ACHN (cell line): ENCODE measurements at regions not wholly inside any gene's neighbourhood (a gene's known extent, or its start where the extent isn't known, plus 50 kb on each side); places are given as distances from the start of the nearest gene placed in this dataset.
A peak's percentile ranks its signal among the peaks of the same experiment; 100 is the strongest.
"Not testable (repeated sequence)": the region's sequence is repeated elsewhere in the genome, so short reads cannot be mapped to it uniquely, and the experiment has no call there.

Source experiments
- DNase-seq: peaks from one replicate; pipeline ENCODE4 v3.0.0-alpha.2; 2015
- in situ Hi-C: cut with HindIII; loops from 2 replicates; pipeline ENCODE4 v1.10.0; 2017; ENCODE audit warnings: low sequenced_read_pairs, low pct_ligation_motif_present, low pct_unique_long_range_greater_than_20kb

DNA sequence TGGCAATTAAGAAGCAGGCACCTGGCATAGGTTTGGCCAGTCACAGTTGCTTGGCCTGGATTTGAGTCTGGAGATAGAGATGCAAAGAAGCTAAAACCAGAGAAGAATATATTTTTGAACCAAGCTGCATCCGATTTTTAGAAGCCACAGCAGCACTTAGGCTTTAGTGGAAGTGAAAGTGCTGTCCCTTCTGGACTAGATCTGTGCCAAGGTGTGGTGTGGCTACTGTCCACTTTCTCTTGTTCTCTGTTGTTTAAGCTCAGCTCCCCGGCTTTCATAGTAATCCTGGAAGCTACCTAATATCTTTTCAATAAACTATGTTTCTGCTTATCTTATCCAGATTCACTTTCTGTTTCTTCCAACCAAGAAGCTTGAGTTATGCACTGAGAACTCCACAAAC is 183.4 kb upstream of the THRB start:
- in situ Hi-C loops = no loop called here
- DNase-seq = no peak

DNA sequence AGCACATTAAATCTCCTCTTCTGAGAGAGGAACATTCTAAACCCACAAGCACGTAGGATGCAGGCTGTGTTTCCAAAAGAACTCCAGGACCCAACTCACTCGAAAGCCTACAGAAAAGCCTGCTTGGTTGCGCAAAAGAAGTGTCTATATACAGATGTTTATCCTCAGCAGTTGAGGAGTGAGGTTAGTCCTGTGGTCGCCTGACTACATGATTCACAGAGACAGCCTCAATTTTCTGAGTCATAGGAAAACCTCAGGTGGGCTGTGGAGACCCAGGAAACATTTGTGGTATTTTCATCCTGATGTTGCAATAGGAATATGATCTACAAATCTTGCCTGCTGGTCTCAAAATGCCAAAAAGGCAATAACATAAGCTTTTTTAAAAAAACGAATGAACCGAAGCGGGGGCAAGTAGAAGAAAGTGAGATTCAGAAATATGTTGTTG is 183.8 kb upstream of the THRB start:
- peak; percentile 43 for DNase-seq
- in situ Hi-C loops = no loop called here

DNA sequence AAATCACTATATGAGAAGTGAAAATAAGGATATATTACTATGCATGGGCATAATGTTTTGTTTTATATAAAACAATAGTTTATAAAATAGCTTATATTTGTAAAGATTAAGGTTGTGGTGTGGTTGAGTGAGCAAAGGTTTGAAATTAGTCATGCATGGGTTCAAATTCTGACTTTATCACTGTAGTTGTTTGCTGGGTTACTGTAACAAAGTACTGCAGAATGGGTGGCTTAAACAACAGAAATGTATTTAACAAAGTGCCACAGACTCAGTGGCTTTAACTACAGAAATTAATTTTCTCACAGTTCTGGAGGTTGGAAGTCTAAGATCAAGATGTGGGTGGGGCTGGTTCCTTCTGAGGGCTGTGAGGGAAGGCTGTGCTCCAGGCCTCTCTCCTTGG is 184.8 kb upstream of the THRB start:
- no peak for DNase-seq
- in situ Hi-C loops = no loop called here

DNA sequence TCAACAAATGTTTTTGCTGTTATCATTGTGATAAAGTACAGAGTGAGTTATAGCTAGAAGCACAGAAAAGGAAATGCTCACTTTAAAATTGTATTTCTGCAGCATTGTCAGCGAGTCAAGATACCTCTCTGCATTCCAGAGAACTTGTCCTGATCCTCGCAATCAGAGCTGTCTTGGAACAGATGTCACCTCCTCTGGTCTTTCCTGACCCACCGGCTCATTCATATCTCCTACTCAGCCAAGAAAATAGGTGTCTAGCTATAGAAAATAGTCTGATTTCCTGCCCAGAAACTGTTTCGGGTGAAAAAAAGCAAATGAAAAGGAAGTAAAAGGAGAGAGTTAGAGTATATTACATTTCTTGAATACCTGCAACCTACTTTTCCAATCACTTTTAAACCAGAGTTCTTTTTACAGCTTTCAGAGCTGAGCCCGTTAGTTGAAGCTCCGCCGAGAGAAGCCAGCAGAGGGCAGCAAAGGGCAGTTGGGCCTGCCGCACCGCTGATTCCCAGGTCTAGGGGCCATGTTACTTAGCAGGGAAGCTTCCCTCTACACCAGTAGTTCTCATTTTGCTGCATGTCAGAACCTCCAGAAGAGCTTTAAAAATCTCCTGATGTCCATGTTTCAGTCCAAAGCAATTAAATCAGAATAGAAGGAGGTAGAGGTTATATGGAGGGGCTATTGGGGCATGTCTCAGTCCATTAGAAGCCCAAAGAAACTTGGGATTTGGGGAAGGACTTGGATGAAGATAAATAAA is 185.7 kb upstream of the THRB start:
- in situ Hi-C loops = no loop called here
- DNase-seq = peak; percentile 55

DNA sequence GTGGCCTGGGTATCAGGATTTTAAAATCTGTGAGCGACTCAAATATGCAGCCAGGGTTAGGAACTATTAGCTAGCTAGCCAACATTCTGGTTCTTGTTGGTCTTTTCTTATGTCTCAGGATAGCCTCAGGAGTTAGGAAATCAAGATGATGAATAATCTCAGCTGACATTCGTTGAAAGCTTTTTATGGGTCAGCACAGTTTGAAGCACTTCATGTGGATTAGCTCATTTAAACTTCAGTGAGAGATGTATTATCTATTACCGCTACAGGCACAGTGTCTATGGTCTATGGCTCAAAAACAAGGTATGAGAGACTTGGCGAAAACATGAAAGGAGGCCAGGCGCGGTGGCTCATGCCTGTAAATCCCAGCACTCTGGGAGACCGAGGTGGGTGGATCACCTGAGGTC is 187.5 kb upstream of the THRB start:
- in situ Hi-C loops = no loop called here
- DNase-seq = no peak

DNA sequence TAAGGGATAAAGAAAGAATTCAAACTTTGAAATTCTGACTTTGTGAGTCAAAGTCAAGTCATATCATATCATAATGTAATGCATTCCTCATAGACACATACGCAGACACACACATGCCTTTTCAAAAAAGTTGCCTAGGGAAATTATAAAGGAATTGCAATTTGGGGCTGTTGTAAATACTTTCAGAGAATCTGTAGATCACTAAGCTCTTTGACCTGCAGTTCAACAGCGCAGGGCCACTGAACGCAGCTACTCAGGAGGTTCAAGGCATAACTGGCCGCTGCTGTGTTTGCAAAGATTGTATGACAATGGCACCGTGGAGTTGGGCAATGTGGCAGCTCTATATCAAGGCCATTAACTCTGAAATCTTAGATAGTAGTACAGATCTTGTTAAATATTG is 188.4 kb upstream of the THRB start:
- DNase-seq = no peak
- in situ Hi-C loops = no loop called here

DNA sequence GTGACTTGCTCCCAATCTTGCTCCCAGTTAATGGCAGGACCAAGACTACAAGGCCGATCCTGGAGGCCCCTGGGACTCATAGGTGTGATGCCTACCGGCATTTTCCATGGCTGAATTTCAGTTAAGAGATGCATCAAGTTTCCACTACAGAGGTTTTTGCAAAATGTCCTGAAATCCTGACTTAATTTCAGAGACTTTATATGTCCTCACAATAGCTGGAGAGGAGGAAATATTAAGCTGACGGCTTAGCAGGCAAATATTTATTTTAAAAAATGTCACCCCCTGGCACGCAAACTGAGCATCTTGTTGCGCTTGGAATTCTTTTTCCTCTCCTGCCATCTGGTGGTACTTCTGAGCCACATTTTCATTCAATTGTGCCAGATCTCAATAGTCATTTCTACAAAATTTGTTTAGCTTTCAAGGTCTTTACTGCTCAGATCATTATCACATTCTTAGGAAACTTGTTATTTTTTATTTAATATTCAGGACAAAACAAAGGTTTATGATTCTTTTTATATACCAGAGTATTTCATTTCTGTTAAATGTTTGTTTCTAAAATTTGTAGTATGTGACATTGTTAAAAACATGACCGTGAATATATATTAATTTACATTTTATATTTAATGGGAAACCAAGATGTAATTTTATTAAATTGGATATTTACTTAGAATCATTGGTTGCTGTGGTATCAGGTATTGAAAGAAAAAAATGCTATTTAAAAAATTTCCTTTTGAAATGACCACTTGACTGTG is 189.2 kb upstream of the THRB start:
- DNase-seq = peak; percentile 44
- in situ Hi-C loops = no loop called here

DNA sequence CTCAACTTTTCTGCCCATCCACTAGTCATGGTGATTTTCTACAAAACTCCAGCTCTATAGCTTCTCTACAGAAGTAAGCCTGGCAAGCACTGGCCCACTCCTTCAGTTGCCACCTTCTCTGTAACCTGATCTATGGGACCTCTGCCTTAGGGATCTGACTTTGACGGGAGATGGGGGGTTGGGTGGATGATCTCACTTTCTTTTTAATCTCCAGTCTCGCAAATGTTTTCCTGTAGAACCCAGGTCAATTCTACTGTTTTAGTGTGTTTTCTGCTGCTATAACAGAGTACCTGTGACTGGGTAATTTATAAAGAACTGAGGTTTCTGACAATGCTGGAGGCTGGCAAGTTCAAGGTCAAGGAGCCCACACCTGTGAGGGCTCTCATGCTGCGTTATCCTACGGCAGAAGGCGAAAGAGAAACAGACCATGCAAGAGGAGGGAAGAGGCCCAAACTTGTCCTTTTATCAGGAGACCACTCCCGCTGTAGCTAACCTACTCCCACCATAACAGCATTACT is 189.9 kb upstream of the THRB start:
- DNase-seq = no peak
- in situ Hi-C loops = no loop called here

DNA sequence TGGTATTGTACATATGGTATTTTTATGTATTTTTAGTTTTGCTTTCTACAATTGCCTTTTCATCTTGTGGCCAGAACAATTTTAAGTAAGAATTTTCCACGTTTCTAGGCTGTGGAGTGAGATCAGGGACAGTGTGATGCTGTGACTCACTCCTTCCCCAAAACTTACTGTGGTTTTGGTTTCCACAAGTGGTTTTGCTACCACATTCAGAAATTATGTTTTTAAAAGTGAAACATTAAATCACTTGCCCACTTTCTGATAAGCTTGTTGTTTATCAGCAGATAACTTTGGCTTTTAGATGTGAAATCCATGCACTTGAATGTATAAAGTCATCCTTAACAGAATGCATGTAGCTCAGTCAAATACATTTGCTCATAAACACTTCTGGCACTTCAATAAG is 192.2 kb upstream of the THRB start:
- peak; percentile 7 for DNase-seq
- in situ Hi-C loops = no loop called here

DNA sequence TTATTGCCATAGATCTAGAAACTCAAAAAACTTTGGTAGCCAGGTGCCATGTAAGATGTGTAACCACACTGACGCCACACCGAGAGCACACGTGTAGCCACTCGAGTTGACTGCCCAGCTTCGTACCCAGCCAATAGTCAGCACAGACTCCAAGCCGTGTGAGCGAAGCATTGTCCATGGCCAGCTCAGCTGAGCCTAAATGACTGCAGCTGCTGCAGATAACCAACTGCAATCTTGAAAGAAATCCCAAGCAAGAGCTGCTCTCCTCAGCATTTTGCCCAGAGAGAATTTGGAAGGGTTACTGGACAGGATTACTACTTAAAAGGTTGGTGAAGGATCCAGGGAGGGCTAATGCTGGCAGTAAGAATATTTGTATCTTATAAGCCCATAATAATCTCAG is 193.0 kb upstream of the THRB start:
- no peak for DNase-seq
- in situ Hi-C loops = no loop called here

DNA sequence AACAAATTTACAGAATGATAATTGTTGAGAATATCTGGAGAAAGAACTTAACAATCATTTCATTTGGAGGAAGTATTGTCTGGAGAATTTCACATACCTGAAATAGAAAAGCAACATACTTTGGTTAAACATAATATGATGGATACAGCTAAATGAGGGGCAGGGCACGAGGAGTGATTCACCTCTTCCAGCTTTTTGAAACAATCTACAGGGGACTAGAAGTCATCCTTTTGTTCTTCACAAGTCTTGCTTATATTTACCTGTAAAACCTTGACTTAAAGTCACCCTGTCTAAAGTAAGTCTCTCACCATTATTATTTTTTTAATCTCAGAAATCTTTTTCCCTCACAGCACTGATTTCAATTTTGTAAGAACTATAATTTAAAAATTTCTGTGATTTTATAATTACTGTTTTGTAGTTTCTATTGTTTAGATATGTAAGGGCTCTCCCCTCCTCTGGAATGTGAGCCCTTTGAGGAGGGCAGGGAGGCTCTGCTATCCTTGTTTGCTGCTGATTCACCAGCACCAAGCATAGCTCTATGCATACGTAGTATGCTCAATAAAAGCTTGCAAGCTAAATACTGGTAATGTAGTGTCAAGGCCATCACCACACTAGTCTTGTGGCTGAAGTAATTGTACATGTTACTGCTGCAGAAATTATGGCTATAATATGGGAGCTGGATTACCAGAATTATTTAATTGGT is 193.9 kb upstream of the THRB start:
- DNase-seq = no peak
- in situ Hi-C loops = no loop called here

DNA sequence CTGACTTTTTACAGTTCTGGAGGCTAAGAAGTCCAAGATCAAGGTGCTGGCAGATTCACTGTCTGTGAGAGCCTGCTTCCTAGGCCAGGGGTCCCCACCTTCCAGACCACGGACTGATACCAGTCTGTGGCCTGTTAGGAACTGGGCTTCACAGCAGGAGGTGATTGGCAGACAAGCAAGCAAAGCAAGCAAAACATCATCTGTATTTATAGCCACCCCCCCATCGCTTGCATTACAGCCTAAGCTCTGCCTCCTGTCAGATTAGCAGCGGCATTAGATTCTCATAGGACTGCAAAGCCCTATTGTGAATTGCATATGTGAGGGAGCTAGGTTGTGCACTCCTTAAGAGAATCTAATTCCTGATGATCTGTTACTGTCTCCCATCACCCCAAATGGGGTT is 194.7 kb upstream of the THRB start:
- no peak for DNase-seq
- in situ Hi-C loops = no loop called here

DNA sequence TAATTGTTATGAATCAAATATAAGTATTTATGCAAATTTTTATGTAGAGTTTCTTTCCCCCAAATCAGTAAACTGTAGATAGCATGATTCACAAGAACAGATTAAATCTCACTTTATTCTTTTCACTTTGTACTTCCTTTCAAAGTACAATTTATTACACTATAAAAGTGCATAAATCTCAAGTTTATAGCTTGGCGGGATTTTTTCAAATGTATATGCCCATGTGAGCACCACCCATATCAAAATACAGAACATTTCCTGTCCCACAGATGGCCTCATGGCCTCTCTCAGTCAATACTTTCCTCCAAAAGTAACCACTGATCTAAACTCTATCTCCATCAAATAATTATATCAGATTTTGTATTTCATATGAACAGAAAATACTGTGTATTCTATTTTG is 196.1 kb upstream of the THRB start:
- in situ Hi-C loops = no loop called here
- DNase-seq = no peak

DNA sequence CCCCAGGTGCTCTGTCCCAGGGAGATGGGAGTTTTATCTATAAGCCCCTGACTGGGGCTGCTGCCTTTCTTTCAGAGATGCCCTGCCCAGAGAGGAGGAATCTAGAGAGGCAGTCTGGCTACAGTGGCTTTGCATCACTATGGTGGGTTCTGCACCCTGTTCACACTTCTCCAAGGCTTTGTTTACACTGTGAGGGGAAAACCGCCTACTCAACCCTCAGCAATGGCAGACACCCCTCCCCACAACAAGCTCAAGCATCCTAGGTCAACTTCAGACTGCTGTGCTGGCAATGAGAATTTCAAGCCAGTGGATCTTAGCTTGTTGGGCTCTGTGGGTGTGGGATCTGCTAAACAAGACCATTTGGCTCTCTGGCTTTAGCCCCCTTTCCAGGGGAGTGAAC is 204.4 kb upstream of the THRB start:
- DNase-seq, in situ Hi-C loops: not testable (repeated sequence)

DNA sequence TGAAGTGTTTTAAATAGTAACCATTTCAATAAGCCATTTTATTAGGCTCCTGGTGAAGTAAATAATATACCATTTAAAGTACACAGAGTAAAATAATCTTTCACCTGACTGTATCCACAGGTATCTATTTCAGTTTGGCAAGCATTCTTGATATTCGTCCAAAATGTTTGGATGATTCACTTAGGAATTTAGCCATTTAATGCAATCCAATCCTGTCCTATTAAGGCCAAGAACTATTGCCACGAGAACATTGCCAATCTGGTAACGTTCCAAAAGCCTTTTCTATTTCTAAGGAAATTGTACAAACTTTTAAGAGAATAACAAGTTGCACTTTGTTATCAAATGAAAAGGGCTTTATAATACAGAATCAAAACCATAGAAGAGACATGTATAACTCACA is 209.8 kb upstream of the THRB start:
- in situ Hi-C loops = no loop called here
- no peak for DNase-seq

DNA sequence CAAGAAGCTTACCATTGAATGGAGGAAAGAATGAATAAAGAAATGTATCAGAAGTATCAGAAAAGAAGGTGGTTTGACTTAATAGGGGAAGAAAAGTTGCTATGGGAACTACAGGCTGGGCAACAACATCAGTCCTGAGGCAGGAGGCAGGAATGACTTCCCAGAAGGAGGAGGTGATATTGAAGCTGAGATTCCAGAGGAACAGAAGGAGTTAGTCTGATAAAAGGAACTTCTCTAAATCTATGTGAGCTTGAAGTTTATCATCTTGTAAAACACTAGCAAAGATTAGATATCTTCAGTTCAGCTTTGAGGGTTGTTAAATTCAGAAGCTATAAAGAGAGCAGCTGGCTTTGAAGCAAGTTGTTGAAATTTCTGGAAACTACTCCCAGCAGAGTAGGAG is 213.3 kb upstream of the THRB start:
- in situ Hi-C loops = no loop called here
- DNase-seq = no peak

DNA sequence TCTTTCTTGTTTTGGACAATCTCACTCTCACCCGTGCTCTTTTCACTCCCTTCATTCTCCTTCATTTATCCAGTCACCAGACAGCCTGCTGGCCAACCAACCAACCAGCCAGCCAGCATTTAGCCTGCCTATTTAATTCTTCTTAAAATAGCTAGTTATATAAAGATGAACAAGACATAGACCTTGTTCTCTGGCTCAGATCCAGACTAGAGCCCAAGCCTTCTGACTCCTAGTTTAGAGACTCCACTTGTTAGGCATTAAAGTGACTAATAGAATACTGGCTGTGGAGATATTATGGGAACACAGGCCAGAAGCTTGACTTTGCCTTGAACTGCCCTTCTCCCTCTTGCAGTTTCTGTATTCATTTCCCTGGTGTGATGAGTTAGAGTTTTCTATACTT is 215.3 kb upstream of the THRB start:
- DNase-seq = no peak
- in situ Hi-C loops = no loop called here

DNA sequence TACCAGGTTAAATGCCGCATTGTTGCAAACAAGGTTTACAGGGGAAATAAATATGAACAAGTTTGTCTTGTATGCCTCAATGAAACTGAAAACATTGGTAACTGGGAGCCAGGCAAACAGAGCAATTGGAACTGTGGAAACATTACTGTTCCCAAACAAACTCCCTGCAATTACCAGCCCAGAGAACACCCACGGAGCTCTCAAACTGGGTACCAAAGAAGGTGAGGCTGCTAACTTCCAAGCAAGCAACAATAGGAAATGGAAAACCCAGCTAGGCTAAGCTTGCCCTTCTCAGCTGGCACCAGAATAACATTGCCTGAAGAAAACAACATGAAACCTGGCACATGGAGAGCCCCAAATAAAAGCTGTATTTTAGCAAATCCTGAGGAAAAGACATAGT is 218.9 kb upstream of the THRB start:
- DNase-seq = no peak
- in situ Hi-C loops = no loop called here

DNA sequence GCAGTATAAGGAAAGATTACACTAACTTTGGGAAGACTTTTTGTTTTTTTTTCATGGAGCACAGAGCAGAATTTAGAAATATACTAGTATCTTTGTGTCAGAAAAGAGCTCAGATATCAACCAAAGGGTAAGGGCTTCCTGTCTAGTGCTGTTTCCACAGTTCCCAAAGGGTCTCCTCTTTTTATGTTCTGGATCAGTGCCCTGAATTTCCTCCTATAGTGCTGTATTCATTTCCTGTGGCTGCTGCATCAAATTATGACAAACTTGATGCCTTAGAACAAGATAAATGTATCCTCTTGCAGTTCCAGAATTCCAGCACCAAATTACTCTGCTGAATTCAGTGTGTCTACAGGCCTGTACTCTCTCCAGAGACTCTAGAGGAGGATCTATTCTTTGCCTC is 219.8 kb upstream of the THRB start:
- in situ Hi-C loops = no loop called here
- DNase-seq = no peak
